Neural cell (in vitro differentiated cells): ENCODE measurements at regions not wholly inside any gene's neighbourhood (a gene's known extent, or its start where the extent isn't known, plus 50 kb on each side); places are given as distances from the start of the nearest gene placed in this dataset.

Experiments used
- H2AFZ ChIP-seq: fragments of 200-600, 300-800 bp; sonication (generic), shearing (Covaris generic); 2 replicates; pipeline ENCODE4 v1.6.0; 2014; ENCODE audit warnings: low read depth, mild to moderate bottlenecking, antibody characterized with exemption, low read length, moderate library complexity
- H3F3A ChIP-seq: fragments of 200-600 bp; shearing (Covaris generic); 2 replicates; pipeline ENCODE4 v1.6.1; 2016; ENCODE audit warnings: mild to moderate bottlenecking, moderate library complexity, mixed read lengths, antibody characterized with exemption, low read length; ENCODE audit not compliant: insufficient read depth, poor library complexity, severe bottlenecking
- H3K27ac ChIP-seq: fragments of 200-600, 300-800 bp; sonication (generic), shearing (Covaris generic); 2 replicates; pipeline ENCODE4 v1.5.1; 2014; ENCODE audit warnings: mild to moderate bottlenecking, low read length, moderate library complexity
- H3K27me3 ChIP-seq: fragments of 300-800, 200-600 bp; sonication (generic), shearing (Covaris generic); 2 replicates; pipeline ENCODE4 v1.6.0; 2014; ENCODE audit warnings: mild to moderate bottlenecking, low read depth, low read length, moderate library complexity; ENCODE audit not compliant: insufficient read depth
- H3K36me3 ChIP-seq: fragments of 300-800, 200-600 bp; sonication (generic), shearing (Covaris generic); 2 replicates; pipeline ENCODE4 v1.5.1; 2014; ENCODE audit warnings: mild to moderate bottlenecking, antibody characterized with exemption, low read length, moderate library complexity; ENCODE audit not compliant: insufficient read depth
- H3K4me2 ChIP-seq: fragments of 300-800, 200-600 bp; sonication (generic), shearing (Covaris generic); 2 replicates; pipeline ENCODE4 v1.6.0; 2014; ENCODE audit warnings: mild to moderate bottlenecking, low read length
- H3K4me3 ChIP-seq: fragments of 300-800, 200-600 bp; sonication (generic), shearing (Covaris generic); 2 replicates; pipeline ENCODE4 v1.5.1; 2014; ENCODE audit warnings: mild to moderate bottlenecking, low read length, moderate library complexity
- H3K79me2 ChIP-seq: fragments of 200-600 bp; shearing (Covaris generic); replicated peaks from 2 replicates; pipeline ENCODE4 v1.6.0; 2014; ENCODE audit warnings: mild to moderate bottlenecking, low read length, moderate library complexity; ENCODE audit not compliant: insufficient read depth
- H3K9ac ChIP-seq: fragments of 300-800, 200-600 bp; sonication (generic), shearing (Covaris generic); 2 replicates; pipeline ENCODE4 v1.6.1; 2016; ENCODE audit warnings: mild to moderate bottlenecking, low read length, mixed read lengths
- H3K9me2 ChIP-seq: fragments of 200-600 bp; shearing (Covaris generic); 2 replicates; pipeline ENCODE4 v1.6.1; 2016; ENCODE audit warnings: mild to moderate bottlenecking, low read length, mixed read lengths; ENCODE audit not compliant: insufficient read depth
- H3K9me3 ChIP-seq: fragments of 200-600, 300-800 bp; sonication (generic), shearing (Covaris generic); 2 replicates; pipeline ENCODE4 v1.6.1; 2016; ENCODE audit warnings: mild to moderate bottlenecking, mixed run types, low read length, moderate library complexity, mixed read lengths
- H4K20me1 ChIP-seq: fragments of 200-600 bp; shearing (Covaris generic); 2 replicates; pipeline ENCODE4 v1.6.1; 2016; ENCODE audit warnings: mild to moderate bottlenecking, mixed run types; ENCODE audit not compliant: insufficient read depth
- EP300 ChIP-seq: fragments of 450-650 bp; conservative IDR thresholded peaks from 2 replicates; pipeline ENCODE4 v1.6.1; 2014; ENCODE audit warnings: antibody characterized with exemption, mild to moderate bottlenecking, moderate library complexity; ENCODE audit not compliant: poor library complexity, severe bottlenecking
- EZH2 ChIP-seq: fragments of 200-600, 300-800 bp; shearing (Covaris generic), sonication (generic); IDR thresholded peaks from 2 replicates; pipeline ENCODE4 v1.6.1; 2014; ENCODE audit warnings: antibody characterized with exemption, low read length, borderline replicate concordance, mild to moderate bottlenecking; ENCODE audit not compliant: insufficient read depth, poor library complexity, severe bottlenecking
- MXI1 ChIP-seq: fragments of 450-650 bp; conservative IDR thresholded peaks from 2 replicates; pipeline ENCODE4 v1.6.1; 2014; ENCODE audit warnings: antibody characterized with exemption, mild to moderate bottlenecking; ENCODE audit not compliant: poor library complexity, severe bottlenecking
- POLR2AphosphoS5 ChIP-seq: IDR thresholded peaks from 2 replicates; pipeline ENCODE4 v1.6.1; 2012
- RAD21 ChIP-seq: fragments of 450-650 bp; conservative IDR thresholded peaks from 2 replicates; pipeline ENCODE4 v1.6.1; 2014; ENCODE audit warnings: antibody characterized with exemption, mild to moderate bottlenecking, moderate library complexity
- SMC3 ChIP-seq: fragments of 450-650 bp; conservative IDR thresholded peaks from 2 replicates; pipeline ENCODE4 v1.6.1; 2014; ENCODE audit warnings: antibody characterized with exemption, mild to moderate bottlenecking, moderate library complexity; ENCODE audit not compliant: poor library complexity
- TAF1 ChIP-seq: IDR thresholded peaks from 2 replicates; pipeline ENCODE4 v1.6.1; 2012; ENCODE audit warnings: low read depth
- TF ChIP-seq, protein P1 (sequence below): fragments of 450-650 bp; IDR thresholded peaks from 2 replicates; pipeline ENCODE4 v1.5.1; 2014; ENCODE audit warnings: antibody characterized with exemption, mild to moderate bottlenecking, moderate library complexity; ENCODE audit not compliant: poor library complexity, severe bottlenecking
- TF ChIP-seq, protein P2 (sequence below): IDR thresholded peaks from 2 replicates; pipeline ENCODE4 v1.6.1; 2012; ENCODE audit warnings: borderline replicate concordance

DNA sequence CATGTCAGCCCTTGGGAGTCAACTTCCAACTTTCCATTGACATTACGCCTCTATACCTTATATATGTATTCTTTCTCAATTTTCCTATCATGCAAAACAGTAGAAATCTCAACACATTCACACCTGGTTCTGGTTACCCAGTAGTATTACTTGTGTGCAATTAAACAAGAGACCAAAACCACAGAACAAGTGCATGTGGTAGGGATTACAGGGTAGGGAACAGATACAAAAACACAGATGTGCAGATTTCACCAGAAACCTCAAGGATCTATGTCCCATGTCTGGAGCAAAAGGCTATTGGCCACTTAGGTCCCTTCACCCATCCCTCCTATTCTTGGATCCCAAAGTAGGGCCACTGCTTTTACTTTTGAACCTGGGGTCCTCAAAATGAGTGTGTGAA lies 143.6 kb upstream of the ZCCHC13 start:
- Histone ChIP-seq H3K4me3 (no peak overlapping the region), H3K79me2 (no peaks in the 10 kb centered on the region), H3F3A (no peaks in the 10 kb centered on the region), H3K27me3 (no peaks in the 10 kb centered on the region), H3K36me3 (no peaks in the 10 kb centered on the region), H3K4me2 (no peak overlapping the region), H3K9me2 (no peaks in the 10 kb centered on the region), H2AFZ (no peak overlapping the region), H3K9me3 (no peaks in the 10 kb centered on the region), H4K20me1 (no peaks in the 10 kb centered on the region), H3K9ac (no peak overlapping the region), H3K27ac (no peak overlapping the region)
- TF ChIP-seq, protein P1, sequence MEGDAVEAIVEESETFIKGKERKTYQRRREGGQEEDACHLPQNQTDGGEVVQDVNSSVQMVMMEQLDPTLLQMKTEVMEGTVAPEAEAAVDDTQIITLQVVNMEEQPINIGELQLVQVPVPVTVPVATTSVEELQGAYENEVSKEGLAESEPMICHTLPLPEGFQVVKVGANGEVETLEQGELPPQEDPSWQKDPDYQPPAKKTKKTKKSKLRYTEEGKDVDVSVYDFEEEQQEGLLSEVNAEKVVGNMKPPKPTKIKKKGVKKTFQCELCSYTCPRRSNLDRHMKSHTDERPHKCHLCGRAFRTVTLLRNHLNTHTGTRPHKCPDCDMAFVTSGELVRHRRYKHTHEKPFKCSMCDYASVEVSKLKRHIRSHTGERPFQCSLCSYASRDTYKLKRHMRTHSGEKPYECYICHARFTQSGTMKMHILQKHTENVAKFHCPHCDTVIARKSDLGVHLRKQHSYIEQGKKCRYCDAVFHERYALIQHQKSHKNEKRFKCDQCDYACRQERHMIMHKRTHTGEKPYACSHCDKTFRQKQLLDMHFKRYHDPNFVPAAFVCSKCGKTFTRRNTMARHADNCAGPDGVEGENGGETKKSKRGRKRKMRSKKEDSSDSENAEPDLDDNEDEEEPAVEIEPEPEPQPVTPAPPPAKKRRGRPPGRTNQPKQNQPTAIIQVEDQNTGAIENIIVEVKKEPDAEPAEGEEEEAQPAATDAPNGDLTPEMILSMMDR = no peak
- TF ChIP-seq TAF1 = no peak
- TF ChIP-seq SMC3 = no peak
- no peak for TF ChIP-seq EP300
- TF ChIP-seq EZH2 = no peak
- no peak for TF ChIP-seq MXI1
- no peak for TF ChIP-seq RAD21
- TF ChIP-seq, protein P2, sequence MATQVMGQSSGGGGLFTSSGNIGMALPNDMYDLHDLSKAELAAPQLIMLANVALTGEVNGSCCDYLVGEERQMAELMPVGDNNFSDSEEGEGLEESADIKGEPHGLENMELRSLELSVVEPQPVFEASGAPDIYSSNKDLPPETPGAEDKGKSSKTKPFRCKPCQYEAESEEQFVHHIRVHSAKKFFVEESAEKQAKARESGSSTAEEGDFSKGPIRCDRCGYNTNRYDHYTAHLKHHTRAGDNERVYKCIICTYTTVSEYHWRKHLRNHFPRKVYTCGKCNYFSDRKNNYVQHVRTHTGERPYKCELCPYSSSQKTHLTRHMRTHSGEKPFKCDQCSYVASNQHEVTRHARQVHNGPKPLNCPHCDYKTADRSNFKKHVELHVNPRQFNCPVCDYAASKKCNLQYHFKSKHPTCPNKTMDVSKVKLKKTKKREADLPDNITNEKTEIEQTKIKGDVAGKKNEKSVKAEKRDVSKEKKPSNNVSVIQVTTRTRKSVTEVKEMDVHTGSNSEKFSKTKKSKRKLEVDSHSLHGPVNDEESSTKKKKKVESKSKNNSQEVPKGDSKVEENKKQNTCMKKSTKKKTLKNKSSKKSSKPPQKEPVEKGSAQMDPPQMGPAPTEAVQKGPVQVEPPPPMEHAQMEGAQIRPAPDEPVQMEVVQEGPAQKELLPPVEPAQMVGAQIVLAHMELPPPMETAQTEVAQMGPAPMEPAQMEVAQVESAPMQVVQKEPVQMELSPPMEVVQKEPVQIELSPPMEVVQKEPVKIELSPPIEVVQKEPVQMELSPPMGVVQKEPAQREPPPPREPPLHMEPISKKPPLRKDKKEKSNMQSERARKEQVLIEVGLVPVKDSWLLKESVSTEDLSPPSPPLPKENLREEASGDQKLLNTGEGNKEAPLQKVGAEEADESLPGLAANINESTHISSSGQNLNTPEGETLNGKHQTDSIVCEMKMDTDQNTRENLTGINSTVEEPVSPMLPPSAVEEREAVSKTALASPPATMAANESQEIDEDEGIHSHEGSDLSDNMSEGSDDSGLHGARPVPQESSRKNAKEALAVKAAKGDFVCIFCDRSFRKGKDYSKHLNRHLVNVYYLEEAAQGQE = no peak
- TF ChIP-seq POLR2AphosphoS5 = no peak

DNA sequence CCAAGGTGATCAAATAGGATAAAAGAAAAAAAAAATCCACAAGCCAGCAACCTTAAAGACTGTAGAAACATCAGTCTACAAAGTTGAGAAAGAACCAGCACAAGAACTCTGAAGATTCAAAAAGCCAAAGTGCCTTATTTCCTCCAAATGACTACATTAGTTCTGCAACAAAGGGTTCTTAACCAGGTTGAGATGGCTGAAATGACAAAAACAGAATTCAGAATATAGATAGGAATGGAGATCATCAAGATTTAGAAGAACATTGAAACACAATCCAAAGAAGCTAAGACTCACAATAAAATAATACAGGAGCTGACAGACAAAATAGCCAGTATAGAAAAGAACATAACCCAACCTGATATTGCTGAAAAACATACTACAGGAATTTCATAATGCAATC lies 156.5 kb upstream of the ZCCHC13 start:
- Histone ChIP-seq H3K9ac (no peak overlapping the region), H3K9me3 (no peaks in the 10 kb centered on the region), H3K36me3 (no peaks in the 10 kb centered on the region), H3K4me3 (no peak overlapping the region), H3K9me2 (no peaks in the 10 kb centered on the region), H3K79me2 (no peaks in the 10 kb centered on the region), H3K27ac (no peak overlapping the region), H2AFZ (no peak overlapping the region), H3F3A (no peaks in the 10 kb centered on the region), H4K20me1 (no peaks in the 10 kb centered on the region), H3K27me3 (no peaks in the 10 kb centered on the region), H3K4me2 (no peak overlapping the region)
- TF ChIP-seq EZH2 (no peak), POLR2AphosphoS5 (no peak), MXI1 (no peak), EP300 (no peak), TAF1 (no peak)
- TF ChIP-seq, protein P1 = no peak
- TF ChIP-seq, protein P2 = no peak
